22Rv1 (cell line): ENCODE measurements at regions not wholly inside any gene's neighbourhood (a gene's known extent, or its start where the extent isn't known, plus 50 kb on each side); places are given as distances from the start of the nearest gene placed in this dataset.

ENCODE experiments used
- ZFX ChIP-seq: fragments of 450-650 bp; IDR thresholded peaks from 2 replicates; pipeline ENCODE4 v1.6.1; 2017; ENCODE audit warnings: antibody characterized with exemption, borderline replicate concordance
- TF ChIP-seq, protein P1 (sequence below): fragments of 450-650 bp; IDR thresholded peaks from 2 replicates; pipeline ENCODE4 v1.5.1; 2017; ENCODE audit warnings: mild to moderate bottlenecking

DNA sequence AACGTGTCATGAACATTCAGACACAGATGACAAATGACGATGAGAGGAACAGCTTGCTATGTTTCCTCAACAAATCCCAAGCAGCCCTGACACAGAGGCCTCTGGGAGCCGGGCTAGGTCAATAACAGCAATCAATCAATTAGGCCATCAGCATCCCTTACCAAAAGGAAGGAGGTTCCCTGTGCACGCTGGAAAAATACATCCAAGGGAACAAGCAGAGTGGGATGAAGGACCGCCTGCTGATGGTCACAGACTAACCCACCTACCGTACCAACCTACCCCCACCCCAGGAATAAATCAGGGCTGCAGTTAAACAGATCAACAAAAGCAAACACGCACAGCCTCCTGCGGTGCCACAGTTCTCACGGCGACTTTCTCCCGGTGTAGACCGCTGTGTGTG lies 265.1 kb upstream of the SFSWAP start:
- TF ChIP-seq, protein P1, sequence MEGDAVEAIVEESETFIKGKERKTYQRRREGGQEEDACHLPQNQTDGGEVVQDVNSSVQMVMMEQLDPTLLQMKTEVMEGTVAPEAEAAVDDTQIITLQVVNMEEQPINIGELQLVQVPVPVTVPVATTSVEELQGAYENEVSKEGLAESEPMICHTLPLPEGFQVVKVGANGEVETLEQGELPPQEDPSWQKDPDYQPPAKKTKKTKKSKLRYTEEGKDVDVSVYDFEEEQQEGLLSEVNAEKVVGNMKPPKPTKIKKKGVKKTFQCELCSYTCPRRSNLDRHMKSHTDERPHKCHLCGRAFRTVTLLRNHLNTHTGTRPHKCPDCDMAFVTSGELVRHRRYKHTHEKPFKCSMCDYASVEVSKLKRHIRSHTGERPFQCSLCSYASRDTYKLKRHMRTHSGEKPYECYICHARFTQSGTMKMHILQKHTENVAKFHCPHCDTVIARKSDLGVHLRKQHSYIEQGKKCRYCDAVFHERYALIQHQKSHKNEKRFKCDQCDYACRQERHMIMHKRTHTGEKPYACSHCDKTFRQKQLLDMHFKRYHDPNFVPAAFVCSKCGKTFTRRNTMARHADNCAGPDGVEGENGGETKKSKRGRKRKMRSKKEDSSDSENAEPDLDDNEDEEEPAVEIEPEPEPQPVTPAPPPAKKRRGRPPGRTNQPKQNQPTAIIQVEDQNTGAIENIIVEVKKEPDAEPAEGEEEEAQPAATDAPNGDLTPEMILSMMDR = no peak
- no peak for TF ChIP-seq ZFX
